ENCODE measurements at regions not wholly inside any gene's neighbourhood (a gene's known extent, or its start where the extent isn't known, plus 50 kb on each side); places are given as distances from the start of the nearest gene placed in this dataset.

GRCh38 chr13:40211586-40211968, 454.9 kb downstream of the FOXO1 start:
- H3K9me1 ChIP-seq (ENCODE audit: control insufficient read depth, insufficient read depth, low read length): no peaks in the 10 kb centered on the region
- no peaks in the 10 kb centered on the region for H3K36me3 ChIP-seq (ENCODE audit: control insufficient read depth, insufficient read depth, low read length)
- no peak overlapping the region for H3K9ac ChIP-seq (ENCODE audit: insufficient read depth in 1 of 2, low read depth in 2 of 2, low read length in 2 of 2)
- 0% methylated on average over 2 of the region's 3 CpGs for WGBS (ENCODE audit: insufficient coverage, low coverage, missing lambda C conversion rate)
- no peaks in the 10 kb centered on the region for H4K20me1 ChIP-seq (replicated peaks; ENCODE audit: control insufficient read depth, insufficient read depth, low read length)
- no TSS peak for BruUV-seq (replicated peaks)
- H3K27ac ChIP-seq (ENCODE audit: extremely low read depth, low read depth, low read length): no peak overlapping the region
- POLR2A ChIA-PET: no interaction called here
- no peaks in the 10 kb centered on the region for H3K27me3 ChIP-seq (ENCODE audit: control insufficient read depth in 2 of 2, insufficient read depth in 2 of 2, low read length in 2 of 2)
- no peak overlapping the region for H2AFZ ChIP-seq (ENCODE audit: low read depth, low read length)
- no peaks in the 10 kb centered on the region for H3K4me1 ChIP-seq (replicated peaks in 1 of 2; ENCODE audit: control insufficient read depth in 2 of 2, insufficient read depth in 2 of 2, low read length in 2 of 2)
- DNase-seq (ENCODE audit: extremely low read depth in 1 of 4, low spot score in 3 of 4) (no peak), FAIRE-seq (no peak), ATAC-seq (no peak)
- no peaks in the 10 kb centered on the region for H3K79me2 ChIP-seq (ENCODE audit: control insufficient read depth, insufficient read depth, low read length)
- intact Hi-C loops (cut with micrococcal nuclease): no loop called here
- H3K4me2 ChIP-seq (ENCODE audit: insufficient read depth, low read length): no peak overlapping the region
- H3K9me3 ChIP-seq (replicated peaks; ENCODE audit: control insufficient read depth, insufficient read depth, low read depth, low read length): no peaks in the 10 kb centered on the region
- in situ Hi-C loops (cut with MboI): no loop called here
- CTCF ChIA-PET (ENCODE audit: low intra/inter-chr PET ratio): no interaction called here
- no peak for TF ChIP-seq ZNF318 (IDR thresholded peaks at IDR 0.05; ENCODE audit: borderline replicate concordance in 1 of 2, low read depth in 1 of 2)
- no peak for TF ChIP-seq NBN (IDR thresholded peaks at IDR 0.05; ENCODE audit: low read depth)
- no peak for TF ChIP-seq GTF2A2 (tag; IDR thresholded peaks at IDR 0.05)
- no peak for TF ChIP-seq ZSCAN29 (IDR thresholded peaks at IDR 0.05)
- no peak overlapping the region for H3K4me3 ChIP-seq
